Neural progenitor cell (in vitro differentiated cells): ENCODE measurements at regions not wholly inside any gene's neighbourhood (a gene's known extent, or its start where the extent isn't known, plus 50 kb on each side); places are given as distances from the start of the nearest gene placed in this dataset.

ENCODE experiments used
- EZH2 ChIP-seq: fragments of 200-600 bp; sonication (generic); IDR thresholded peaks from 2 replicates; pipeline ENCODE4 v1.6.1; 2017; ENCODE audit warnings: antibody characterized with exemption, mild to moderate bottlenecking, moderate library complexity
- EZH2phosphoT487 ChIP-seq: fragments of 200-600 bp; sonication (generic); IDR thresholded peaks from 2 replicates; pipeline ENCODE4 v1.6.1; 2017; ENCODE audit warnings: antibody characterized with exemption
- TF ChIP-seq, protein P1 (sequence below): fragments of 200-600 bp; sonication (generic); IDR thresholded peaks from 2 replicates; pipeline ENCODE4 v1.5.1; 2017; ENCODE audit warnings: antibody characterized with exemption, mild to moderate bottlenecking

GRCh38 chr18:34115409-34116081, 109.2 kb downstream of the NOL4 start:
- TF ChIP-seq EZH2: no peak
- TF ChIP-seq, protein P1, sequence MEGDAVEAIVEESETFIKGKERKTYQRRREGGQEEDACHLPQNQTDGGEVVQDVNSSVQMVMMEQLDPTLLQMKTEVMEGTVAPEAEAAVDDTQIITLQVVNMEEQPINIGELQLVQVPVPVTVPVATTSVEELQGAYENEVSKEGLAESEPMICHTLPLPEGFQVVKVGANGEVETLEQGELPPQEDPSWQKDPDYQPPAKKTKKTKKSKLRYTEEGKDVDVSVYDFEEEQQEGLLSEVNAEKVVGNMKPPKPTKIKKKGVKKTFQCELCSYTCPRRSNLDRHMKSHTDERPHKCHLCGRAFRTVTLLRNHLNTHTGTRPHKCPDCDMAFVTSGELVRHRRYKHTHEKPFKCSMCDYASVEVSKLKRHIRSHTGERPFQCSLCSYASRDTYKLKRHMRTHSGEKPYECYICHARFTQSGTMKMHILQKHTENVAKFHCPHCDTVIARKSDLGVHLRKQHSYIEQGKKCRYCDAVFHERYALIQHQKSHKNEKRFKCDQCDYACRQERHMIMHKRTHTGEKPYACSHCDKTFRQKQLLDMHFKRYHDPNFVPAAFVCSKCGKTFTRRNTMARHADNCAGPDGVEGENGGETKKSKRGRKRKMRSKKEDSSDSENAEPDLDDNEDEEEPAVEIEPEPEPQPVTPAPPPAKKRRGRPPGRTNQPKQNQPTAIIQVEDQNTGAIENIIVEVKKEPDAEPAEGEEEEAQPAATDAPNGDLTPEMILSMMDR: no peak
- no peak for TF ChIP-seq EZH2phosphoT487
